HG02588 (cell line): ENCODE measurements at regions not wholly inside any gene's neighbourhood (a gene's known extent, or its start where the extent isn't known, plus 50 kb on each side); places are given as distances from the start of the nearest gene placed in this dataset.
A peak's percentile ranks its signal among the peaks of the same experiment; 100 is the strongest.
"Not testable (repeated sequence)": the region's sequence is repeated elsewhere in the genome, so short reads cannot be mapped to it uniquely, and the experiment has no call there.

ENCODE experiments used
- ATAC-seq: cut with Tn5 transposase; IDR thresholded peaks from one replicate; pipeline ENCODE4 v1.9.1; 2021; ENCODE audit warnings: mild to moderate bottlenecking, moderate library complexity; ENCODE audit not compliant: unreplicated experiment

DNA sequence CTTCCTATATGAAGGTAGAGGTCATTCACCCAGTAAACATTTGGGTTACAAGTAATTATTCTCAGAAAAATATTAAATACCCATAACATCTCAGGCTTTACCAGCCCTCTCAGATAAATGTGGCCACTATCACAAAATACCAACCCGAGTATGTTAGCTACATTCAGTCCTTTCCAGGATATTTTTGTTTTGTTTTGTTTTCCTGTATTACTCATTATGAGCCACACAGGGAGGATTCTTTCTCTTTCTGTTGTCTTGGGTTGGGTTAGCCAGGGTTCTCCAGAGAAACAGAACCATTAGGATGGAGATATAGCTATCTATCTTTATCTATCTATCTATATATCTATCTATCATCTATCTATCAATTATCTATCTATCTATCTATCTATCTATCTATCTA is 947.6 kb upstream of the MDGA2 start:
- no peak for ATAC-seq

DNA sequence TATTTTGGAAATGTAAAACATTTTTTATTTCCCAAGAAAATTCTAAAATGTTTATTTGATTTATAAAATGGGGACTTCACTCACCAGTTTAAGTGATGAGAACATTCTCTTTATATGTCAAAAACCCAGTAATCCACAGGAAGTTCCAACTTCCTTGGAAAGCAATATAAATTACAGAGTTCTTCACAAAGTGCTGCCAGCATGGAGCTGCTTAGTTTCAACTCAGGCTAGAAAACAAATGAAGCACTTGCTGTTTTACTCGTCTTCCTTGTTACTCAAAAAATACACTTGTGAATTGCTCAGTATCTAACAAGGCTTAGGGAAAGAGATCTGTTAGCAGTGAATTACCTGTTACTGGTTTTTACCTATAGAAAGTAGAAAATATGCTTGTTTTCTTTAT is 942.7 kb upstream of the MDGA2 start:
- no peak for ATAC-seq

DNA sequence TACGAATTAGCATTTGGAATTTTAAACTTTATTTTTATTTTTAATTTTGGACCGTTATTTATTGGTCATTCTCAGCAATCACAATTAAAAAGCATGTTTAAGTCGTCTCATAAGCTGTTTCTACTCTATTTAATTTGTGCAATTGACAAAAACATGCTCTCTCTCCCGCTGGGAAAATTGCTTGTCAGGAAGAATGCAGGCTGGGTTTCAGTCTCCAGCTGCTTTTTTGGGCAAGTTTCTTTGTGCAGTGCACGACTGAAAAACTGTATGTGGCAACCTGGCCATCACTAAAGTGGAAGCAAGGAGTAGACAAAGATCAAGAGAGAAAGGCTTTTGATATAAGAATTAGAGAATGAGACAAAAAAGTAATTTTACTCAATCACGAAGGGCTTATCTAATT is 941.5 kb upstream of the MDGA2 start:
- ATAC-seq, result no peak

DNA sequence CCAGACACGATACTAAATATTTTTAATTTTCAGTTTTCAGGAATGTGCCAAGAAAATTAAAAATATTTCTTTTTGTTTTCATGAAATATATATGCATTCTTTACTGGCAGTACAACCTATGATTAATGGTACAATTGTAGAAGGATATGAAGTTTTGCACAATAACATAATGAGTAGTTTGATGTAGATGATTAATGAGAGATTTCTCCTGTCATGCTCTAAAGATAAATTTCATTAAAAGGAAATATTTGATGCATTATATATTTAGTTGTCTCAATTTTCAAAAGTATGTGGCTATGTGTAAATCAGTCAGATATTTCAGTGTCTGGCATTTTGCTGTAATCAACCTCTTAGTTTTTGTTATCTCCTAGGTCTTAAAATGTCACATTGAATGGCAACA is 940.2 kb upstream of the MDGA2 start:
- ATAC-seq, result no peak

- ATAC-seq, result no peak
Observed at GRCh38 chr14:48614003-48614402, 938.6 kb upstream of the MDGA2 start.

DNA sequence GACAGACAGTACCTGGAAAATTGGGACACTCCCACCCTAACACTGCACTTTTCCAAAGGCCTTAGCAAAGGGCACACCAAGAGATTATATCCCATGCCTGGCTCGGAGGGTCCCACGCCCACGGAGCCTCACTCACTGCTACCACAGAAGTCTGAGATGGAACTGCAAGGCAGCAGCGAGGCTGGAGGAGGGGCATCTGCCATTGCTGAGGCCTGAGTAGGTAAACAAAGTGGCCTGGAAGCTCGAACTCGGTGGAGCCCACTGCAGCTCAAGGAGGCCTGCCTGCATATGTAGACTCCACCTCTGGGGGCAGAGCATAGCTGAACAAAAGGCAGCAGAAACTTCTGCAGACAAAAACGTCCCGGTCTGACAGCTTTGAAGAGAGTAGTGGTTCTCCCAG is 931.6 kb upstream of the MDGA2 start:
- not testable (repeated sequence) for ATAC-seq

- no peak for ATAC-seq
Observed at GRCh38 chr14:48598458-48598857, 923.1 kb upstream of the MDGA2 start.

DNA sequence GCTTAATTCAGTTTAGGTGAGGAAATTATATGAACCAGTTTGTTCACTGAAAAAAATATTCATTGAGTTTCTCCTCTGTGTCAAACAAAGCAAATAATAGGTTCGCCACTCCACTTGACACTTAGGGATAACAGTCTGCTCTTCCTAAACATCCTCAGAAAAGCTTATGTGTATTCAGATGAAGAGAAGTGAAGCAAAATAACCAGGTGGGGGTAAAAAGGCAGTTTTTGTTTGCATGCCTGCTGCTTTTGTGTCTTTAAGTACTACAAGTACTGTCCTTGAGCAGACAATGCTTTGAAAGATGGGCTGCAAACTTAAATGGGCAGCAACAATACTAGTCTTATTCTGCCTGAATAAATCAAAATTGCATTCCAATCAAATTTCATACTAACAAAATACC is 910.7 kb upstream of the MDGA2 start:
- no peak for ATAC-seq

DNA sequence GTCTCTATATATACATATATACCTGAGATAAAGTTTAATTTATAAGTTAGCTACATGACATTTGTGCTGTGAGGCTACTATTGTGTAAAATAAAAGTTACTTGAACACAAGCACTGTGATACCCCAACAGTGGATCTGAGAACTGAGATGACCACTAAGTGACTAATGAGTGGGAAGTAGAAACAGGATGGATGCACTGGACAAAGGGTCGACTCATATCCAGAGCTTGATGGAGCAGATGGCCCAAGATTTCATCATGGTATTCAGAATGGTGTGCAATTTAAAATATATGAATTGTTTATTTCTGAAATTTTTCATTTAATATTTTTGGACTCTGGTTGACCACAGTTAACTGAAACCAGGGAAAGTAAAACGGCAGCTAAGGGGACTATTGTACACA is 908.6 kb upstream of the MDGA2 start:
- peak; percentile 84 for ATAC-seq

DNA sequence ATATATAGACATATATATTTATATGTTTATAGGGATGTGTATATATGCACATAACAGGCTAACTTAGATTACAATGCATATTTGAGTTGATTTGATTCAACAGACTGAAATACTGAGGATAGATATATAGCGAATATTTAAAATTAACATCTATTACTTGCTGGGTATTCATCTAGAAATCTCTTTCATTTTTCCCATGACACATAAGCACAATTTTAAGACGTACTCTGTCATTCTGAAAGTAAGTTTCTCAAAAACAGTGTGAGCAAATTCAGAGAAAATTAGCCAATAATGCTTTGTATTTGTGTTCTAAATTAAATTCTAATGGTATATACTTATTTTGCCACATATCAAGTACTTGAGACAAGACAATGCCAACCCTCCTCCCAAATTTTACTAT is 907.5 kb upstream of the MDGA2 start:
- ATAC-seq, result no peak

DNA sequence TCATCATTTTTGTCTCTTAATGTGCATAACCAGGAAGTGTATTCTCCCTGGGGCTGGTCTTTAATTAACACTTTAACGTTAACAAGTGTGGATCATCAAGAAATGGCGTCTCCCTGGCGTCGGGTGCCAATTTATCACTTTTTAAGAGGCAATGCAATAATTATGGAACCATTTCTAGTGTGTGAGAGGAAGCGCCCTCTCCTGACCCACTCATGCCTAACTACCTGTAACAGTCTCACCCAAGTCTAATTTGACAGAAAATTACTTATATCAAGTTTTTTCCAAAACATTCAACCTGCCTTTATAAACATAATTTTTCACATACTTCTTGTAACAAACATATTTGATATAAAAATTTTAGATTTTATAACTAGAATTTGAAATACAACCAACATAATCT is 905.3 kb upstream of the MDGA2 start:
- no peak for ATAC-seq

GRCh38 chr14:48575772-48576171 is 900.4 kb upstream of the MDGA2 start:
- no peak for ATAC-seq

DNA sequence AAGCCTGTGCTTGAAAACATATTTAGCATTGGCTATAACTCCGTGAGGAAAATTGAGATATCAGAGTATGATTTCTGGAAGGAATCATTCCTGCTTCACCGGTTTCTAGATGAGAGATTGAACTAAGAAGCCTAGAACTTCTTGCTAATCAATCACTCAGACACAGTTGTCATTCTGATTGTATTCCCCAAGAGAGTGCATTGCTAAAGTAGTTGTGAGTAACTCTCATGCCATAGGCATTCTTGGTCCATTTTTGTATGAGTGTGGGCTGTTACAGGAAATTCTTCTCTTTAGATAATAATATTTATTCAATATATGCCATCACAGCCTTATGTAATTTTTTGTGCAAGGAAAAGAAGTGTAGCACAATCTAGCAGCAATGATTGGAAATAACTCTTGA is 893.3 kb upstream of the MDGA2 start:
- ATAC-seq, result no peak

DNA sequence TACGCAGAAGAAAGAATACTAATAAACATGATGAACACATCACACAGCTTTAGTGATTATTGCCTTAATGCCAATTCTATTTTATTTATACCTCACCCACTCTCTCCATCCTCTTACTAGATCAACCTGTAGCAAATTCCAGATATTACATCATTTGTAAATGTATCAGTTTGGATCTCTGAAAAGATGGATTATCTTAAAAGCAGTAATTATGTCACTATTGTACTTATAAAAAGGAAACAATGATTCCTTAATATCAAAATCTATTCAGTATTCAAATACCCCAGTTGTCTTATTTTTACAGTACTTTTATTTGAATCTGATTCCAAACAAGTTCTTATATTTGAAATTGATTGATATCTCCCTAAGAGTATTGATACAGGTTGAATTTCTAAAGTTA is 892.8 kb upstream of the MDGA2 start:
- ATAC-seq, result no peak

- no peak for ATAC-seq
Observed at GRCh38 chr14:48563489-48563888, 888.1 kb upstream of the MDGA2 start.

DNA sequence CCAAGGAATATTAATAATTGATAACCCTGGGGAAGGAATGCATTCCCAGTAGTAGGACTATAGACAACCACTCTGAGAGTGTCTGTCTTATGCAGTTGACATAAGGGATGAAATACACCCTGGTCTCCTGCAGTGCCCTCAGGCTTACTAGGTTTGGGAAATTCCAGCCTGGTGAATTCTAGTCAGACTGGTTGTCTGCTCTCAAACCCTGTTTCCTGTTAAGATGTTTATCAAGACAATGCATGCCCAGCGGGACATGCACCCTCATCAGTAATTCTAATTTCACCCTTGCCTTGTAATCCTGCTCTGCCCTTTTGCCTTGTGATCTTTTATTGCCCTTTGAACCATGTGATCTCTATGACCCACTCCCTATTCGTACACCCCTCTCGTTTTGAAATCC is 886.0 kb upstream of the MDGA2 start:
- not testable (repeated sequence) for ATAC-seq

- ATAC-seq, result no peak
Observed at GRCh38 chr14:48560421-48560820, 885.0 kb upstream of the MDGA2 start.

DNA sequence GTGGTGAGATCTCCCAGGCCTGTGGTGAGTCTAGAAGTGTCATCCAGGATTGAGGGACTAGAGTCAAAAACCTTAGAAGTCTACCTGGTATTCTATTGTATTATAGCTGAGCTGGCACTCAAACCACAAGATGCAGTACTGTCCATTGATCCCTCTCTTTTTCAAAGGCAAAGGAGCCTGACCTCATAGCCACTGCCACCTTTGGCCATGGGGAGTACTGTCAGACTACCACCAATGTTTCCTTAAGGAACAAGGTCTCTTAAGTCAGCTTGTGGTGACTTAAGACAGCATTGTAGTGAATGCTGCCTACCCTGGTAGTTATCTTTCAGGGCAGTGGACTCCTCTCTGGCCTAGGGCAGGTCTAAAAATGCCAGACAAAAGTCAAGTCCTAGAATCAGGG is 878.0 kb upstream of the MDGA2 start:
- ATAC-seq, result no peak

DNA sequence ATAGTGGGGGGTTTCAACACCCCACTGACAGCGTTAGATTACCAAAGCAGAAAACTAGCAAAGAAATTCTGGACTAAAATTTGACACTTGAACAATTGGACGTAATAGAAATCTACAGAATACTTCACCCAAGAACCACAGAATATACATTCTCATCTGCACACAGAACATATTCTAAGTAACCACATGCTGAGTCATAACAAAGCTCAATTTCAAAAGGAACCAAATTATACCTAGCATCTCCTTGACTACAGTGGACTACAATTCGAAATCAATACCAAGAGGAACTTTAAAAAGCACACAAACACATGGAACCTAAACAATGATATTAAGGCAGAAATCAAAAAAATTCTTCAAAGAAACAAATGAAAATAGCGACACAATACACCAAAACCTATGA is 871.6 kb upstream of the MDGA2 start:
- peak; percentile 54 for ATAC-seq

DNA sequence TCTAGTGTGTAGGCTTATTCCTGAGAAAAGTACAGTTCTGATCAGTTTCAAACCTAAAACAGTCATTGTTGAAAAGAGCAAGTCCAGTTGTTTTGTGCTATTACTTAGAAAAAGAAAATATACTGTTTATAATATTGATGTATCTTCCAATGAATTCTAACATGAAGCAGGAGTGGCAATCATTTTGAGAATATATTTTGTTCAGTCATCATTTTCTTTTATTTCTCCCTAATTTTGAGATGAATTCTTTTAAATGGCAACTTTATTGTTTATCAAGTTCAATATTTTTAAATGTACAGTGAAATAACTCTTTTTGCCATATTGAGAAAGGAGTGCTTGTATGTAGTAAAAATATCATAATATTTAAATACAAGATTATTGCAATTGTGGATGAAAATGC is 862.2 kb upstream of the MDGA2 start:
- ATAC-seq, result no peak

DNA sequence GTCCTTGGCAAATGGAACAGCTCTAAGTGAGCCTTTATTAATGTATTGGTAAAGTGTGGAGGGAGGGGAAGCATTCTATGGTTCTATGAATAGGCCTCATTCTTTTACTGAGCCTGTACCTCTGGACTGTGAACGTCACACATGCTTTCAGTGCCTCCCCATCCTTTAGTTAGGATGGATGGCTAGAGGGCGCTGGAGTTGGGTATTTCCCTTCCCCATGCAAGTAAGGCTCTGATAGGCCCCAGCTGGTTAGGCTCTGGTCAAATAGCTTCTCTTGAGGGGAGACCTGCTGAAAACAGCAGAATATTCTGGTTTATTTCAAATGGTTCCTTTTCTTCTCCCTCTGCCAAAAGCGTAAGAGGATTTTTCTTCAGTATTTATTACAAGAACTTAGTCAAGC is 860.9 kb upstream of the MDGA2 start:
- ATAC-seq, result no peak

DNA sequence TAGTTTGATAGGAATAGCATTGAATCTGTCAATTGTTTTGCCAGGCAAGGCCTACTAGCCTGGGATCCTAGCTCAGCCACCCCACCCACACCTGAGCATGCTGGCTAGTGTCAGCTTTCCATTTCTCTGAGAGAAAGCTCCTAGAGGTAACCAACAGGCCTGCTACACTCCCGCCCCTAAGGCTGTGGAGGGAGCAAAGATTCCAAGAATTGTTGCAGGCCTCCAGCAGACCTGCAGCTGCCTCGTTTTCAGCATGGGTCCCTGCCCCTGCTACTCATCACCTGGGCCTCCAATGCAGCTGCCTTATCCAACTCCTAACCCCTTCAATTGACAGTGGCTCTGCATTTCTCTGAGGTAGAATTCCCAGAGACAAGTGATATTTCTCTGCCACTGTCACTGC is 852.4 kb upstream of the MDGA2 start:
- ATAC-seq, result no peak

- no peak for ATAC-seq
Observed at GRCh38 chr14:48526307-48526706, 850.9 kb upstream of the MDGA2 start.

GRCh38 chr14:48504921-48505320 is 829.5 kb upstream of the MDGA2 start:
- no peak for ATAC-seq
